IMR-90 (cell line): ENCODE measurements at regions not wholly inside any gene's neighbourhood (a gene's known extent, or its start where the extent isn't known, plus 50 kb on each side); places are given as distances from the start of the nearest gene placed in this dataset.

Source experiments
- CTCF ChIP-seq: conservative IDR thresholded peaks from 2 replicates; pipeline ENCODE4 v1.5.1; 2012; ENCODE audit warnings: mild to moderate bottlenecking, low read depth, low read length, improper control_type of control experiment
- FOS ChIP-seq: fragments of 150-350 bp; IDR thresholded peaks from 2 replicates; pipeline ENCODE4 v1.6.1; 2016; ENCODE audit warnings: low read depth, low read length
- MAFK ChIP-seq: IDR thresholded peaks from 2 replicates; pipeline ENCODE4 v1.6.1; 2012; ENCODE audit warnings: low read depth, low read length, improper control_type of control experiment
- NFE2L2 ChIP-seq: fragments of 150-350 bp; IDR thresholded peaks from 2 replicates; pipeline ENCODE4 v1.6.1; 2016; ENCODE audit warnings: low read depth, mild to moderate bottlenecking, low read length
- POLR2A ChIP-seq: IDR thresholded peaks from 2 replicates; pipeline ENCODE4 v1.6.1; 2012; ENCODE audit warnings: mild to moderate bottlenecking, low read depth, low read length
- RAD21 ChIP-seq: IDR thresholded peaks from 2 replicates; pipeline ENCODE4 v1.6.1; 2012; ENCODE audit warnings: low read length, improper control_type of control experiment
- RFX5 ChIP-seq: IDR thresholded peaks from 2 replicates; pipeline ENCODE4 v1.8.0; 2012; ENCODE audit warnings: low read depth, mild to moderate bottlenecking, low read length, moderate library complexity
- SMC3 ChIP-seq: fragments of 150-350 bp; IDR thresholded peaks from 2 replicates; pipeline ENCODE4 v1.6.1; 2016; ENCODE audit warnings: low read depth, mild to moderate bottlenecking, antibody characterized with exemption, low read length, moderate library complexity
- USF2 ChIP-seq: fragments of 150-350 bp; IDR thresholded peaks from 2 replicates; pipeline ENCODE4 v1.6.1; 2017; ENCODE audit warnings: mild to moderate bottlenecking, antibody characterized with exemption, low read length, low read depth

GRCh38 chr9:7347556-7347955, 452.0 kb downstream of the DMAC1 start:
- TF ChIP-seq CTCF (no peak), MAFK (peak; percentile 92), POLR2A (no peak), RFX5 (no peak), USF2 (no peak), NFE2L2 (no peak), FOS (no peak), RAD21 (no peak), SMC3 (no peak)
